ENCODE measurements at regions not wholly inside any gene's neighbourhood (a gene's known extent, or its start where the extent isn't known, plus 50 kb on each side); places are given as distances from the start of the nearest gene placed in this dataset.
A peak's percentile ranks its signal among the peaks of the same experiment; 100 is the strongest.
"Not testable (repeated sequence)": the region's sequence is repeated elsewhere in the genome, so short reads cannot be mapped to it uniquely, and the experiment has no call there.

GRCh38 chr7:131999193-131999592 is 442.8 kb upstream of the PODXL start:
- no peaks in the 10 kb centered on the region for H3K36me3 Mint-ChIP-seq
- ChIA-PET POLR2A (no interaction called here), CTCF (no interaction called here)
- no peak overlapping the region for H3K27ac Mint-ChIP-seq
- no peaks in the 10 kb centered on the region for H3K9me3 Mint-ChIP-seq
- no peaks in the 10 kb centered on the region; the same call in 1 of the 2 replicates for H3K27me3 Mint-ChIP-seq (ENCODE audit: low read depth)
- H3K4me3 Mint-ChIP-seq: no peak overlapping the region
- no peak for TF ChIP-seq TCF7 (CRISPR knock-in tag; IDR thresholded peaks at IDR 0.05; ENCODE audit: low read depth)
- no peak for TF ChIP-seq CBFB (CRISPR knock-in tag; IDR thresholded peaks at IDR 0.05; ENCODE audit: low read depth)
- TF ChIP-seq, protein P1, sequence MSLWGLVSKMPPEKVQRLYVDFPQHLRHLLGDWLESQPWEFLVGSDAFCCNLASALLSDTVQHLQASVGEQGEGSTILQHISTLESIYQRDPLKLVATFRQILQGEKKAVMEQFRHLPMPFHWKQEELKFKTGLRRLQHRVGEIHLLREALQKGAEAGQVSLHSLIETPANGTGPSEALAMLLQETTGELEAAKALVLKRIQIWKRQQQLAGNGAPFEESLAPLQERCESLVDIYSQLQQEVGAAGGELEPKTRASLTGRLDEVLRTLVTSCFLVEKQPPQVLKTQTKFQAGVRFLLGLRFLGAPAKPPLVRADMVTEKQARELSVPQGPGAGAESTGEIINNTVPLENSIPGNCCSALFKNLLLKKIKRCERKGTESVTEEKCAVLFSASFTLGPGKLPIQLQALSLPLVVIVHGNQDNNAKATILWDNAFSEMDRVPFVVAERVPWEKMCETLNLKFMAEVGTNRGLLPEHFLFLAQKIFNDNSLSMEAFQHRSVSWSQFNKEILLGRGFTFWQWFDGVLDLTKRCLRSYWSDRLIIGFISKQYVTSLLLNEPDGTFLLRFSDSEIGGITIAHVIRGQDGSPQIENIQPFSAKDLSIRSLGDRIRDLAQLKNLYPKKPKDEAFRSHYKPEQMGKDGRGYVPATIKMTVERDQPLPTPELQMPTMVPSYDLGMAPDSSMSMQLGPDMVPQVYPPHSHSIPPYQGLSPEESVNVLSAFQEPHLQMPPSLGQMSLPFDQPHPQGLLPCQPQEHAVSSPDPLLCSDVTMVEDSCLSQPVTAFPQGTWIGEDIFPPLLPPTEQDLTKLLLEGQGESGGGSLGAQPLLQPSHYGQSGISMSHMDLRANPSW (CRISPR knock-in tag; conservative IDR thresholded peaks at IDR 0.05; ENCODE audit: low read depth): no peak
- TF ChIP-seq KAT7 (CRISPR knock-in tag; IDR thresholded peaks at IDR 0.05; ENCODE audit: borderline replicate concordance): no peak
- no peak for TF ChIP-seq RELA (CRISPR knock-in tag; IDR thresholded peaks at IDR 0.05; ENCODE audit: borderline replicate concordance)
- TF ChIP-seq, protein P2, sequence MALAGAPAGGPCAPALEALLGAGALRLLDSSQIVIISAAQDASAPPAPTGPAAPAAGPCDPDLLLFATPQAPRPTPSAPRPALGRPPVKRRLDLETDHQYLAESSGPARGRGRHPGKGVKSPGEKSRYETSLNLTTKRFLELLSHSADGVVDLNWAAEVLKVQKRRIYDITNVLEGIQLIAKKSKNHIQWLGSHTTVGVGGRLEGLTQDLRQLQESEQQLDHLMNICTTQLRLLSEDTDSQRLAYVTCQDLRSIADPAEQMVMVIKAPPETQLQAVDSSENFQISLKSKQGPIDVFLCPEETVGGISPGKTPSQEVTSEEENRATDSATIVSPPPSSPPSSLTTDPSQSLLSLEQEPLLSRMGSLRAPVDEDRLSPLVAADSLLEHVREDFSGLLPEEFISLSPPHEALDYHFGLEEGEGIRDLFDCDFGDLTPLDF (CRISPR knock-in tag; IDR thresholded peaks at IDR 0.05): no peak
- TF ChIP-seq E2F4 (CRISPR knock-in tag; IDR thresholded peaks at IDR 0.05; ENCODE audit: borderline replicate concordance, low read depth): no peak
- no peak for TF ChIP-seq ZNF423 (CRISPR knock-in tag; IDR thresholded peaks at IDR 0.05)
- TF ChIP-seq ZNF396 (CRISPR knock-in tag; IDR thresholded peaks at IDR 0.05; ENCODE audit: borderline replicate concordance): no peak
- TF ChIP-seq ZNF138 (CRISPR knock-in tag; conservative IDR thresholded peaks at IDR 0.05): no peak
- no peak for TF ChIP-seq TEAD1 (CRISPR knock-in tag; IDR thresholded peaks at IDR 0.05)
- no peak for TF ChIP-seq ELF4 (CRISPR knock-in tag; IDR thresholded peaks at IDR 0.05; ENCODE audit: low read depth)
- no peak for TF ChIP-seq SP1 (CRISPR knock-in tag; conservative IDR thresholded peaks at IDR 0.05)
- ATAC-seq (no peak), DNase-seq (ENCODE audit: low spot score) (no peak)
- 0 out of 2 replicates have a peak, but pooled peaks cover 3% of the 10 kb centered on the region for H3K4me1 Mint-ChIP-seq

DNA sequence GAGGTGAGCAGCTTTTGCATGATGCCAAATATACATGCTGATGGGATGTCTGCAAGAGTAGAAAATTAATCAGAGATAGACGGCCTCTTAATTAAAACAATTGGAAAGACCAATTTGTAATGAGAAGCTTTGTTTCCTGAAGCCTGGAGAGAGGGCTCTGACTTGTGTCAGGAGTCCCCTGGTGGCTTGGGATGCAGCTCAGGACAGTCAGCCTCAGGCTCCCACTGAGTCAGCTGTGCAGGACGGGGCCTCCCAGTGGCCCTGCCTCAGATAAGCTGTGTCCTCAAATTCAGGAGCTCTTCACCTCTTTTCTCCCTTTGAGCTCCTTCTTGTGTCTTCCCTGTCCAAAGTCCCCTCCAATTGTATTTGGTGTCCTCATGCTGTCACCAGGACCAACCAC is 438.9 kb upstream of the PODXL start:
- H3K9me3 Mint-ChIP-seq: no peaks in the 10 kb centered on the region
- H3K27me3 Mint-ChIP-seq (ENCODE audit: low read depth): no peaks in the 10 kb centered on the region; the same call in 1 of the 2 replicates
- TF ChIP-seq NFYB (CRISPR knock-in tag; conservative IDR thresholded peaks at IDR 0.05; ENCODE audit: low read depth) (no peak), FOXJ3 (CRISPR knock-in tag; IDR thresholded peaks at IDR 0.05; ENCODE audit: borderline replicate concordance) (no peak), ZNF396 (CRISPR knock-in tag; IDR thresholded peaks at IDR 0.05; ENCODE audit: borderline replicate concordance) (no peak), ZNF281 (CRISPR knock-in tag; IDR thresholded peaks at IDR 0.05) (no peak), FOXP1 (CRISPR knock-in tag; IDR thresholded peaks at IDR 0.05; ENCODE audit: borderline replicate concordance) (no peak), HMGXB4 (CRISPR knock-in tag; IDR thresholded peaks at IDR 0.05) (no peak), CBFB (CRISPR knock-in tag; IDR thresholded peaks at IDR 0.05; ENCODE audit: low read depth) (no peak), SP1 (CRISPR knock-in tag; conservative IDR thresholded peaks at IDR 0.05) (no peak)
- TF ChIP-seq, protein P3, sequence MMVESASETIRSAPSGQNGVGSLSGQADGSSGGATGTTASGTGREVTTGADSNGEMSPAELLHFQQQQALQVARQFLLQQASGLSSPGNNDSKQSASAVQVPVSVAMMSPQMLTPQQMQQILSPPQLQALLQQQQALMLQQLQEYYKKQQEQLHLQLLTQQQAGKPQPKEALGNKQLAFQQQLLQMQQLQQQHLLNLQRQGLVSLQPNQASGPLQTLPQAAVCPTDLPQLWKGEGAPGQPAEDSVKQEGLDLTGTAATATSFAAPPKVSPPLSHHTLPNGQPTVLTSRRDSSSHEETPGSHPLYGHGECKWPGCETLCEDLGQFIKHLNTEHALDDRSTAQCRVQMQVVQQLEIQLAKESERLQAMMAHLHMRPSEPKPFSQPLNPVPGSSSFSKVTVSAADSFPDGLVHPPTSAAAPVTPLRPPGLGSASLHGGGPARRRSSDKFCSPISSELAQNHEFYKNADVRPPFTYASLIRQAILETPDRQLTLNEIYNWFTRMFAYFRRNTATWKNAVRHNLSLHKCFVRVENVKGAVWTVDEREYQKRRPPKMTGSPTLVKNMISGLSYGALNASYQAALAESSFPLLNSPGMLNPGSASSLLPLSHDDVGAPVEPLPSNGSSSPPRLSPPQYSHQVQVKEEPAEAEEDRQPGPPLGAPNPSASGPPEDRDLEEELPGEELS (CRISPR knock-in tag; IDR thresholded peaks at IDR 0.05): no peak
- CTCF ChIA-PET: interaction anchor here (0.7 to 2.7 kb wide), 7 partner anchors 9 to 308 kb away, joined by 3 to 17 read pairs (median 5); no protein-coding TSS in a partner anchor
- POLR2A ChIA-PET: interaction anchor here (0.9 to 1.1 kb wide), 2 partner anchors 23 to 118 kb away, joined by 3 read pairs; no protein-coding TSS in a partner anchor
- ATAC-seq: peak; percentile 47; the same call in 1 of the 2 replicates
- no peak overlapping the region for H3K4me3 Mint-ChIP-seq
- H3K27ac Mint-ChIP-seq: no peak overlapping the region
- DNase-seq (ENCODE audit: low spot score): no peak
- H3K4me1 Mint-ChIP-seq: 0 out of 2 replicates have a peak, but pooled peaks cover 3% of the 10 kb centered on the region
- H3K36me3 Mint-ChIP-seq: no peaks in the 10 kb centered on the region

- ATAC-seq; H3K4me3 Mint-ChIP-seq; POLR2A ChIA-PET; H3K4me1 Mint-ChIP-seq; H3K36me3 Mint-ChIP-seq; H3K27ac Mint-ChIP-seq; CTCF ChIA-PET; DNase-seq (ENCODE audit: low spot score): not testable (repeated sequence)
- Mint-ChIP-seq H3K27me3 (ENCODE audit: low read depth) (peaks cover 15% of the 10 kb centered on the region), H3K9me3 (peaks cover 14% of the 10 kb centered on the region)
These were observed 424.6 kb upstream of the PODXL start for GRCh38 chr7:131981069-131981468.
